CD14-positive monocyte (primary cell): ENCODE measurements at regions not wholly inside any gene's neighbourhood (a gene's known extent, or its start where the extent isn't known, plus 50 kb on each side); places are given as distances from the start of the nearest gene placed in this dataset.

Experiments
- DNase-seq, 3 donors: peaks; one replicate each; pipeline ENCODE4 v3.0.0-alpha.2; 2011 to 2022
- H2AFZ ChIP-seq: 2 replicates; pipeline ENCODE4 v1.6.0; 2012; ENCODE audit warnings: mild to moderate bottlenecking, low read depth, low read length, inconsistent platforms; ENCODE audit not compliant: insufficient read depth, poor library complexity, severe bottlenecking
- H3K27ac ChIP-seq, 2 donors: 1 replicate in 1 of 2; 2 replicates in 1 of 2; pipeline ENCODE4 v1.5.1; 2012 to 2013; ENCODE audit warnings: low read length in 2 of 2, control low read depth in 1 of 2, inconsistent platforms in 1 of 2, low read depth in 1 of 2, mild to moderate bottlenecking in 1 of 2
- H3K27me3 ChIP-seq, 2 donors: one replicate each; pipeline versions ENCODE4 v1.6.0 to v1.6.1; 2011 to 2013; ENCODE audit warnings: low read length in 2 of 2; ENCODE audit not compliant: control insufficient read depth in 2 of 2, insufficient read depth in 2 of 2
- H3K36me3 ChIP-seq, 2 donors: replicated peaks in 1 of 2; 1 replicate in 1 of 2; 2 replicates in 1 of 2; pipeline versions ENCODE4 v1.5.1 to v1.6.1; 2012 to 2013; ENCODE audit warnings: low read length in 2 of 2, control low read depth in 1 of 2, inconsistent platforms in 1 of 2, mild to moderate bottlenecking in 1 of 2; ENCODE audit not compliant: insufficient read depth in 2 of 2, control insufficient read depth in 1 of 2
- H3K4me1 ChIP-seq, 2 donors: 1 replicate in 1 of 2; 2 replicates in 1 of 2; pipeline versions ENCODE4 v1.5.1 to v1.6.1; 2012 to 2013; ENCODE audit warnings: low read length in 2 of 2, control low read depth in 1 of 2, inconsistent platforms in 1 of 2, mild to moderate bottlenecking in 1 of 2, moderate library complexity in 1 of 2; ENCODE audit not compliant: insufficient read depth in 2 of 2, control insufficient read depth in 1 of 2
- H3K4me2 ChIP-seq: replicated peaks from 2 replicates; pipeline ENCODE3; 2012; ENCODE audit warnings: low read length, moderate library complexity, mild to moderate bottlenecking; ENCODE audit not compliant: poor library complexity, severe bottlenecking; ENCODE audit errors: extremely low read depth
- H3K4me3 ChIP-seq, 3 experiments: fragments of 200-600 bp in 1 of 3; sonication (generic) in 1 of 3; replicated peaks in 1 of 3; 1 replicate in 2 of 3; 2 replicates in 1 of 3; pipeline ENCODE4 v1.5.1; 2011 to 2013; ENCODE audit warnings: low read length in 3 of 3, mild to moderate bottlenecking in 3 of 3, control low read depth in 2 of 3, low read depth in 2 of 3, inconsistent platforms in 1 of 3, moderate library complexity in 1 of 3
- H3K79me2 ChIP-seq: 2 replicates; pipeline ENCODE4 v1.6.0; 2012; ENCODE audit warnings: mild to moderate bottlenecking, control low read depth, inconsistent platforms, low read length, moderate library complexity; ENCODE audit not compliant: insufficient read depth
- H3K9ac ChIP-seq: 2 replicates; pipeline ENCODE4 v1.6.0; 2017; ENCODE audit warnings: low read length, mild to moderate bottlenecking; ENCODE audit not compliant: insufficient read depth, poor library complexity, severe bottlenecking
- H3K9me3 ChIP-seq, 2 donors: replicated peaks in 1 of 2; 1 replicate in 1 of 2; 2 replicates in 1 of 2; pipeline versions ENCODE4 v1.5.1 to v1.6.1; 2012 to 2013; ENCODE audit warnings: low read length in 2 of 2, control low read depth in 1 of 2; ENCODE audit not compliant: control insufficient read depth in 1 of 2, insufficient read depth in 1 of 2
- H4K20me1 ChIP-seq: 2 replicates; pipeline ENCODE4 v1.6.0; 2012; ENCODE audit warnings: mild to moderate bottlenecking, low read length, control low read depth, moderate library complexity; ENCODE audit not compliant: insufficient read depth
- H3K27ac Mint-ChIP-seq, 7 donors: one replicate each; pipeline ENCODE4 v1.8.0; 2020; ENCODE audit warnings: mild to moderate bottlenecking in 7 of 7, mixed read lengths in 7 of 7, moderate library complexity in 6 of 7, inconsistent platforms in 2 of 7
- H3K27me3 Mint-ChIP-seq, 3 donors: one replicate each; pipeline ENCODE4 v1.8.0; 2021 to 2022; ENCODE audit warnings: low read depth in 3 of 3, mild to moderate bottlenecking in 3 of 3, mixed read lengths in 3 of 3, moderate library complexity in 3 of 3, inconsistent platforms in 1 of 3
- H3K36me3 Mint-ChIP-seq, 2 donors: one replicate each; pipeline ENCODE4 v1.8.0; 2020; ENCODE audit warnings: mixed read lengths in 2 of 2, inconsistent platforms in 1 of 2, mild to moderate bottlenecking in 1 of 2
- H3K4me1 Mint-ChIP-seq: one replicate; pipeline ENCODE4 v1.8.0; 2020; ENCODE audit warnings: mild to moderate bottlenecking, mixed read lengths
- H3K4me3 Mint-ChIP-seq, 2 donors: one replicate each; pipeline ENCODE4 v1.8.0; 2020; ENCODE audit warnings: mild to moderate bottlenecking in 2 of 2, mixed read lengths in 2 of 2, moderate library complexity in 1 of 2
- H3K9me3 Mint-ChIP-seq, 7 donors: one replicate each; pipeline ENCODE4 v1.8.0; 2020 to 2022; ENCODE audit warnings: mixed read lengths in 7 of 7, mild to moderate bottlenecking in 6 of 7, moderate library complexity in 6 of 7, inconsistent platforms in 2 of 7
- CTCF ChIP-seq: fragments of 200-600 bp; IDR thresholded peaks from one replicate; pipeline ENCODE4 v1.8.0; 2022; ENCODE audit warnings: antibody characterized with exemption, mild to moderate bottlenecking
- WGBS: methylation state at CpG from one replicate; pipeline ENCODE4 v1.1.5; 2013; ENCODE audit warnings: missing lambda C conversion rate; ENCODE audit not compliant: insufficient coverage; 5-methylcytosine and 5-hydroxymethylcytosine counted together
- intact Hi-C, 2 donors: fragments of 100-400 bp; cut with micrococcal nuclease; formaldehyde crosslinking; loops; one replicate each; pipeline versions ENCODE4 v1.15.0 to v1.15.1; 2023

- Histone ChIP-seq H3K36me3 (no peaks in the 10 kb centered on the region), H3K9ac (no peak overlapping the region)
Measured at GRCh38 chr16:62208934-62209333, 172.7 kb upstream of the CDH8 start.

GRCh38 chr16:62205459-62205858 lies 169.2 kb upstream of the CDH8 start:
- Mint-ChIP-seq H3K4me1 (no peaks in the 10 kb centered on the region), H3K4me3 (no peak overlapping the region), H3K27ac (no peak overlapping the region), H3K36me3 (no peaks in the 10 kb centered on the region), H3K9me3 (no peaks in the 10 kb centered on the region), H3K27me3 (peaks cover 0 to 1% (median 0%) of the 10 kb centered on the region in 3 donors)
- no peak overlapping the region for H3K27ac ChIP-seq
- H3K4me2 ChIP-seq = no peak overlapping the region
- H3K9me3 ChIP-seq = no peaks in the 10 kb centered on the region
- no peaks in the 10 kb centered on the region for H3K79me2 ChIP-seq
- H2AFZ ChIP-seq = no peak overlapping the region
- no CpG with 5 or more reads among the region's 1 CpG for WGBS
- intact Hi-C loops = no loop called here
- H3K9ac ChIP-seq = no peak overlapping the region
- no peak for TF ChIP-seq CTCF
- H3K4me1 ChIP-seq = no peaks in the 10 kb centered on the region
- H3K4me3 ChIP-seq = no peak overlapping the region
- H4K20me1 ChIP-seq = no peaks in the 10 kb centered on the region
- no peaks in the 10 kb centered on the region for H3K27me3 ChIP-seq
- no peak for DNase-seq
- no peaks in the 10 kb centered on the region for H3K36me3 ChIP-seq

More at GRCh38 chr16:62208934-62209333, 172.7 kb upstream of the CDH8 start:
- Mint-ChIP-seq H3K4me1 (no peaks in the 10 kb centered on the region), H3K9me3 (peaks cover 0 to 2% (median 0%) of the 10 kb centered on the region in 7 donors), H3K27ac (no peak overlapping the region), H3K36me3 (no peaks in the 10 kb centered on the region), H3K4me3 (no peak overlapping the region), H3K27me3 (peaks cover 0 to 1% (median 0%) of the 10 kb centered on the region in 3 donors)
- Histone ChIP-seq H3K27ac (no peak overlapping the region), H3K4me3 (no peak overlapping the region), H4K20me1 (no peaks in the 10 kb centered on the region), H3K4me1 (no peaks in the 10 kb centered on the region), H3K27me3 (no peaks in the 10 kb centered on the region), H3K4me2 (no peak overlapping the region), H3K79me2 (no peaks in the 10 kb centered on the region), H2AFZ (no peak overlapping the region), H3K9me3 (no peaks in the 10 kb centered on the region)
- intact Hi-C loops = no loop called here
- TF ChIP-seq CTCF = no peak
- 20% methylated on average over 1 of the region's 4 CpGs for WGBS
- no peak for DNase-seq
